ENCODE measurements at regions not wholly inside any gene's neighbourhood (a gene's known extent, or its start where the extent isn't known, plus 50 kb on each side); places are given as distances from the start of the nearest gene placed in this dataset.

DNA sequence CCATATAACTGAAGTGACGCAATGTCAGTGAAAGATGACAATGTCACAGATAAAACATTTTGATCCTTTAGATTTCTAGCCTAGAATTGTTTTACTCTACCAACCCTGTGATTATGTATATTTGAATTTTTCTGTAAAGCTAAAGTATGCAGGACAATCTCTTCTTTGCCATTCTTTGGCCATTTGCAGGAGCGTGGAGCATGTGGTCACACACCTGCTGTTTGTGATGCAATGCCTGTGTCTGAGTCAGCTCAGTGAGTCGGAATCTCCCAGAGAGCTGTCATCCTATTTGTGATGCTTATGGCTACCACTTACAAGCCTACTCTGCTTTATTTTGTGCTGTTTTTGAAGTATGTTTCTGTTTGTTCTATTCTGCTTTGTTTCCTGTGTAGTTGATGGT, 214.5 kb downstream of the NAF1 start:
- TF ChIP-seq, protein P1, sequence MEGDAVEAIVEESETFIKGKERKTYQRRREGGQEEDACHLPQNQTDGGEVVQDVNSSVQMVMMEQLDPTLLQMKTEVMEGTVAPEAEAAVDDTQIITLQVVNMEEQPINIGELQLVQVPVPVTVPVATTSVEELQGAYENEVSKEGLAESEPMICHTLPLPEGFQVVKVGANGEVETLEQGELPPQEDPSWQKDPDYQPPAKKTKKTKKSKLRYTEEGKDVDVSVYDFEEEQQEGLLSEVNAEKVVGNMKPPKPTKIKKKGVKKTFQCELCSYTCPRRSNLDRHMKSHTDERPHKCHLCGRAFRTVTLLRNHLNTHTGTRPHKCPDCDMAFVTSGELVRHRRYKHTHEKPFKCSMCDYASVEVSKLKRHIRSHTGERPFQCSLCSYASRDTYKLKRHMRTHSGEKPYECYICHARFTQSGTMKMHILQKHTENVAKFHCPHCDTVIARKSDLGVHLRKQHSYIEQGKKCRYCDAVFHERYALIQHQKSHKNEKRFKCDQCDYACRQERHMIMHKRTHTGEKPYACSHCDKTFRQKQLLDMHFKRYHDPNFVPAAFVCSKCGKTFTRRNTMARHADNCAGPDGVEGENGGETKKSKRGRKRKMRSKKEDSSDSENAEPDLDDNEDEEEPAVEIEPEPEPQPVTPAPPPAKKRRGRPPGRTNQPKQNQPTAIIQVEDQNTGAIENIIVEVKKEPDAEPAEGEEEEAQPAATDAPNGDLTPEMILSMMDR (conservative IDR thresholded peaks at IDR 0.05; ENCODE audit: low read depth, low read length) = no peak
- TF ChIP-seq EZH2 (IDR thresholded peaks at IDR 0.05; ENCODE audit: low read length, unreplicated experiment) (no peak), EZH2phosphoT487 (IDR thresholded peaks at IDR 0.05; ENCODE audit: borderline replicate concordance, low read length) (no peak)

Measured in PC-3 (cell line).